GM12874 (cell line): ENCODE measurements at regions not wholly inside any gene's neighbourhood (a gene's known extent, or its start where the extent isn't known, plus 50 kb on each side); places are given as distances from the start of the nearest gene placed in this dataset.

Experiments used
- CTCF ChIP-seq: IDR thresholded peaks from 2 replicates; pipeline ENCODE4 v1.5.1; 2011; ENCODE audit warnings: low read depth, mild to moderate bottlenecking, control low read depth, low read length, moderate library complexity; ENCODE audit not compliant: insufficient read depth

- TF ChIP-seq CTCF, result no peak
Measured at GRCh38 chr12:14175206-14175605, 190.3 kb upstream of the ATF7IP start.

DNA sequence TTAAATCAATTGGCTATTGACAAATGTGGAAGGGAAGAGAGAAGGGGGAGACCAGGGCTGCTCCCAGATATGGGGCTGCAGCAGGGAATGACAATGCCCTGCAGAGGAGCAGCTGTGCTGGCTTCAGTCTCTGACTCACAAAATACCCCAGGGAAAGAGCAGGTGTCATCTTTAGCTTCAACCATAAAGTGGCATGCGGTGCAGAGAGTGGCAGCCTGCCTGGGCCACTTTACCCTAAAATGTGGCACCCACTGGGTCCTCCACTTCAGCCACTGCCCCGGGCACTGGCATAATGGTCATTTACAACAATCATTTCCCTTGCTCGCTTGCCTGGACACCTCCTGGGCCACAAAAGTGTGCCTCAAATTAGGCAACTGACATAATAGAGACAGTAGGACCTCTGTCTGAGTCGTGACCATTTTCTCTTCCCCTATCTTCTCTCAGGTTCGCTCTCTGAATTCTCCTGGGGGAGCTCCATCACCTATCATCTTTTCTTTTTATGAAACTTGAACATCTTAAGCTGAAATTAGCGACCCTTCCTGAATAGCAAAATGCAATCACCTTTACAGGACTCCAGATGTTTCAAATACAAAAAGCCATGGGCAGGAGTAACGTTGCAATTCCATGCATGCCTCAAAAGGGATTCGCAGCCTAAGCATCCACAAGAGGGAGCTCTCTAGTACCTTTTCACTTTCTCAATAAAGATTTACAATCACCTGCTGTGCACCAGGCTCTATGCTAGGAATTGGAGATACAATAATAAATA, 179.9 kb upstream of the ATF7IP start:
- TF ChIP-seq CTCF, result peak; percentile 73

- TF ChIP-seq CTCF, result no peak
Measured at GRCh38 chr12:14186193-14186502, 179.3 kb upstream of the ATF7IP start.

DNA sequence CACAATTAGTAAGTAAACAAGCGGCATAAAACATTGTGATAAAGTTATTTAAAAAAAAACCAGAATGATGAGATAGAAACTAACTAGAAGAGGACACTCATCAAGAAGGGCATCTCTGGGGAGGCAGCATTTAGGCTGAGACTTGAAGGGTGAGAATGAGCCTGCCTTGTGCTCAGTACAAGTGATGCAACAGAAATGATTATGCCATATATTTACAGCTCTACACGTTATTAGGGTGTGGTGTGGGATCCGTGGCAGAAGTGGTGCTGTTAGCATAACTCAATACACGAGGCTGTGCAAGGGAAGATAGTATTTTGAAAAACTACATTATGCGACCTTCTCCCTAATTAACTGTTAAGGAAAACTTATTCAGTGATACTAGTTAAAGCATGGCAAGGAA, 178.5 kb upstream of the ATF7IP start:
- TF ChIP-seq CTCF, result no peak

DNA sequence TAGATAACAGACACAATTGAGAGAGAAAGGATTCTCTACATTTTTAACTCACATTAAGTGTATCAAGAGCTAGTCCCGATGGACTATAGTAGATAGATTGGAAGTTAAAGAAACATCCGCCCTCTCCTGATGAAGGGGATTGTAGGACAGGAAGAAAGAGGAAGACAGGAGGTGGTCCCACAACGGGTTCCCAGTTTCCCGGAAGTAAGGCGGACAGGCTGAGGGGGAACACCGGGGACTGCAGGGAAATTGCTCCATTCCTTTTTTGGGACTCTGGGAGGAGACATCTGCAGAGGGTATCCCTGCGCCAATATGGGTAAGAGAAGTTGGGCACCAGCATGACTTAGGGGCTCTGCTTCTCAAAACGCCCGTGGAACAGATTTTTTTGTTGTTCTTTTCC, 177.5 kb upstream of the ATF7IP start:
- TF ChIP-seq CTCF, result no peak

- TF ChIP-seq CTCF, result no peak
Measured at GRCh38 chr12:14188744-14189143, 176.7 kb upstream of the ATF7IP start.

DNA sequence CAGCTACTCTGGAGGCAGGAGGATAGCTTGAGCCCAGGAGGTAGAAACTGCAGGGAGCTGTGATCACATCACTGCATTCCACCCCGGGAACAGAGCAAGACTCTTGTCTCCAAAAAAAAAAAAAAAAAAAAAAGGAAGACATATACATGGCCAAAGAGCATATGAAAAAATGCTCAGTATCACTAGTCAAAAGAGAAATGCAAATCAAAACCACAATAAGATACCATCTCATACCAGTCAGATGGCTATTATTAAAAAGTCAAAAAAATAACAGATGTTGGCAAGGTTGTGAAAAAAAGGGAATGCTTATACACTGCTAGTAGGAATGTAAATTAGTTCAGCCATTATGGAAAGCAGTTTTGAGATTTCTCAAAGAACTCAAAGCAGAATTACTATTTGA, 174.8 kb upstream of the ATF7IP start:
- TF ChIP-seq CTCF, result no peak

- TF ChIP-seq CTCF, result no peak
Measured at GRCh38 chr12:14191612-14192011, 173.9 kb upstream of the ATF7IP start.
